ENCODE measurements at regions not wholly inside any gene's neighbourhood (a gene's known extent, or its start where the extent isn't known, plus 50 kb on each side); places are given as distances from the start of the nearest gene placed in this dataset.

DNA sequence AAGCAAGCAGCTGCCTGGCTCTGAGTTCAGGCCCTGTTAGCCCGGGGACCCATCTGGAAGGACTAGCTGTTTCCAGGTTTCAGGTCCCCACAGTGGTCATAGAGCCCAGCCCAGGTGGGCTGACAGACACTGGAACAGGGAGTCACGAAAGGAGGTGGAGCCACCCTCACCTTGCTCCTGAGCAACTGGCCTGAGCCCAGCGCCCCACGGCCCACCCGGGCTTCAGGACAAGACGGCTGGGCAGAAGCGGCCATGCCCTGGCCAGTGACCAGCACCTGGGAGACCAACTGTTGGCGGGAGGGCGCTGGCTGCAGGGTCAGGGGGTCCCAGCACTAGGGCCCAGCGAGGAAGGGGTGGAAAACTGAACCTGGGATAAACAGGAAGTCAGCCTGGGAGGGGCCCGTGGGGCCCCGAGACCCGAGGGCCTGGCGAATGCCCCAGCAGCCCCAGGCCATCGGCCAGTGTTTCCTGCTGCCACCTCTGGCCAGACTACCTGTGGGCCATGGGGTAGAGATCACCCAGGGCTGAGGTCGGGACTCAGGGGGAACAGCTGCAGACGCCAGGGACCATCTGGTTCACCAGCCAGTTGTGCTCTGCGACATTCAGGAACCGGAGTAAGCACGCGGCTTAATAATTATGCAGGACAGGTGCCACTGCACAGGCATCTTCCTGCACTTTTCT lies 282.1 kb upstream of the PPP2R2D start:
- H3K9ac ChIP-seq (ENCODE audit: control insufficient read depth, insufficient read depth, low read length), result no peak overlapping the region
- SMC1A ChIA-PET (ENCODE audit: uncharacterized antibody, unreplicated experiment), result no interaction called here
- intact Hi-C loops (cut with micrococcal nuclease; ENCODE audit: unreplicated experiment), result no loop called here
- in situ Hi-C loops (cut with MboI), result no loop called here
- H2AFZ ChIP-seq (ENCODE audit: control insufficient read depth, low read depth, low read length), result no peak overlapping the region
- DNase-seq (ENCODE audit: low read depth, low spot score) (no peak), ATAC-seq (no peak), FAIRE-seq (no peak)
- WGBS (ENCODE audit: insufficient coverage, insufficient replicate concordance, low lambda C conversion rate, missing lambda C conversion rate), result 56% methylated on average over 19 of the region's 21 CpGs
- RAD21 ChIA-PET (ENCODE audit: unreplicated experiment), result no interaction called here
- H3K4me3 ChIP-seq, result no peak overlapping the region
- H3K79me2 ChIP-seq (ENCODE audit: control insufficient read depth, insufficient read depth, low read length), result no peaks in the 10 kb centered on the region
- no peak overlapping the region for H3K27ac ChIP-seq (ENCODE audit: control insufficient read depth, insufficient read depth)
- H3K9me3 ChIP-seq (replicated peaks; ENCODE audit: control insufficient read depth, insufficient read depth, low read length), result no peaks in the 10 kb centered on the region; the same call in 2 of the 3 replicates
- H3K27me3 ChIP-seq (replicated peaks in 1 of 2; ENCODE audit: control insufficient read depth in 2 of 2, insufficient read depth in 2 of 2, low read length in 1 of 2), result no peaks in the 10 kb centered on the region
- CTCF ChIA-PET, result no interaction called here
- H3K4me2 ChIP-seq (ENCODE audit: control insufficient read depth, insufficient read depth), result no peak overlapping the region
- BruUV-seq (replicated peaks), result no TSS peak
- no peaks in the 10 kb centered on the region for H3K4me1 ChIP-seq (ENCODE audit: control insufficient read depth, insufficient read depth, low read length)
- H4K20me1 ChIP-seq (ENCODE audit: control insufficient read depth, insufficient read depth), result no peaks in the 10 kb centered on the region
- TF ChIP-seq, protein P1, sequence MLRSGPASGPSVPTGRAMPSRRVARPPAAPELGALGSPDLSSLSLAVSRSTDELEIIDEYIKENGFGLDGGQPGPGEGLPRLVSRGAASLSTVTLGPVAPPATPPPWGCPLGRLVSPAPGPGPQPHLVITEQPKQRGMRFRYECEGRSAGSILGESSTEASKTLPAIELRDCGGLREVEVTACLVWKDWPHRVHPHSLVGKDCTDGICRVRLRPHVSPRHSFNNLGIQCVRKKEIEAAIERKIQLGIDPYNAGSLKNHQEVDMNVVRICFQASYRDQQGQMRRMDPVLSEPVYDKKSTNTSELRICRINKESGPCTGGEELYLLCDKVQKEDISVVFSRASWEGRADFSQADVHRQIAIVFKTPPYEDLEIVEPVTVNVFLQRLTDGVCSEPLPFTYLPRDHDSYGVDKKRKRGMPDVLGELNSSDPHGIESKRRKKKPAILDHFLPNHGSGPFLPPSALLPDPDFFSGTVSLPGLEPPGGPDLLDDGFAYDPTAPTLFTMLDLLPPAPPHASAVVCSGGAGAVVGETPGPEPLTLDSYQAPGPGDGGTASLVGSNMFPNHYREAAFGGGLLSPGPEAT (IDR thresholded peaks at IDR 0.05; ENCODE audit: low read depth), result no peak
- TF ChIP-seq MEF2A (IDR thresholded peaks at IDR 0.05; ENCODE audit: insufficient read depth, low read depth, low read length) (no peak), SUPT20H (IDR thresholded peaks at IDR 0.05; ENCODE audit: borderline replicate concordance, control insufficient read depth, low read depth, low read length) (no peak), MYB (IDR thresholded peaks at IDR 0.05; ENCODE audit: borderline replicate concordance, low read depth, low read length) (no peak), CEBPB (IDR thresholded peaks at IDR 0.05; ENCODE audit: borderline replicate concordance in 1 of 2, low read depth in 2 of 2, low read length in 2 of 2) (no peak), ATF7 (IDR thresholded peaks at IDR 0.05; ENCODE audit: low read depth) (no peak), SRF (IDR thresholded peaks at IDR 0.05; ENCODE audit: low read depth in 2 of 2, low read length in 2 of 2) (no peak), RFX5 (IDR thresholded peaks at IDR 0.05; ENCODE audit: low read depth, low read length) (no peak), CHD2 (IDR thresholded peaks at IDR 0.05; ENCODE audit: borderline replicate concordance, low read depth, low read length) (no peak), PAX5 (IDR thresholded peaks at IDR 0.05; ENCODE audit: borderline replicate concordance, low read depth, low read length) (no peak), SP1 (IDR thresholded peaks at IDR 0.05; ENCODE audit: low read depth, low read length) (no peak)
- TF ChIP-seq, protein P2, sequence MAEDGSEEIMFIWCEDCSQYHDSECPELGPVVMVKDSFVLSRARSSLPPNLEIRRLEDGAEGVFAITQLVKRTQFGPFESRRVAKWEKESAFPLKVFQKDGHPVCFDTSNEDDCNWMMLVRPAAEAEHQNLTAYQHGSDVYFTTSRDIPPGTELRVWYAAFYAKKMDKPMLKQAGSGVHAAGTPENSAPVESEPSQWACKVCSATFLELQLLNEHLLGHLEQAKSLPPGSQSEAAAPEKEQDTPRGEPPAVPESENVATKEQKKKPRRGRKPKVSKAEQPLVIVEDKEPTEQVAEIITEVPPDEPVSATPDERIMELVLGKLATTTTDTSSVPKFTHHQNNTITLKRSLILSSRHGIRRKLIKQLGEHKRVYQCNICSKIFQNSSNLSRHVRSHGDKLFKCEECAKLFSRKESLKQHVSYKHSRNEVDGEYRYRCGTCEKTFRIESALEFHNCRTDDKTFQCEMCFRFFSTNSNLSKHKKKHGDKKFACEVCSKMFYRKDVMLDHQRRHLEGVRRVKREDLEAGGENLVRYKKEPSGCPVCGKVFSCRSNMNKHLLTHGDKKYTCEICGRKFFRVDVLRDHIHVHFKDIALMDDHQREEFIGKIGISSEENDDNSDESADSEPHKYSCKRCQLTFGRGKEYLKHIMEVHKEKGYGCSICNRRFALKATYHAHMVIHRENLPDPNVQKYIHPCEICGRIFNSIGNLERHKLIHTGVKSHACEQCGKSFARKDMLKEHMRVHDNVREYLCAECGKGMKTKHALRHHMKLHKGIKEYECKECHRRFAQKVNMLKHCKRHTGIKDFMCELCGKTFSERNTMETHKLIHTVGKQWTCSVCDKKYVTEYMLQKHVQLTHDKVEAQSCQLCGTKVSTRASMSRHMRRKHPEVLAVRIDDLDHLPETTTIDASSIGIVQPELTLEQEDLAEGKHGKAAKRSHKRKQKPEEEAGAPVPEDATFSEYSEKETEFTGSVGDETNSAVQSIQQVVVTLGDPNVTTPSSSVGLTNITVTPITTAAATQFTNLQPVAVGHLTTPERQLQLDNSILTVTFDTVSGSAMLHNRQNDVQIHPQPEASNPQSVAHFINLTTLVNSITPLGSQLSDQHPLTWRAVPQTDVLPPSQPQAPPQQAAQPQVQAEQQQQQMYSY (CRISPR knock-in tag; IDR thresholded peaks at IDR 0.05), result no peak
- TF ChIP-seq, protein P3, sequence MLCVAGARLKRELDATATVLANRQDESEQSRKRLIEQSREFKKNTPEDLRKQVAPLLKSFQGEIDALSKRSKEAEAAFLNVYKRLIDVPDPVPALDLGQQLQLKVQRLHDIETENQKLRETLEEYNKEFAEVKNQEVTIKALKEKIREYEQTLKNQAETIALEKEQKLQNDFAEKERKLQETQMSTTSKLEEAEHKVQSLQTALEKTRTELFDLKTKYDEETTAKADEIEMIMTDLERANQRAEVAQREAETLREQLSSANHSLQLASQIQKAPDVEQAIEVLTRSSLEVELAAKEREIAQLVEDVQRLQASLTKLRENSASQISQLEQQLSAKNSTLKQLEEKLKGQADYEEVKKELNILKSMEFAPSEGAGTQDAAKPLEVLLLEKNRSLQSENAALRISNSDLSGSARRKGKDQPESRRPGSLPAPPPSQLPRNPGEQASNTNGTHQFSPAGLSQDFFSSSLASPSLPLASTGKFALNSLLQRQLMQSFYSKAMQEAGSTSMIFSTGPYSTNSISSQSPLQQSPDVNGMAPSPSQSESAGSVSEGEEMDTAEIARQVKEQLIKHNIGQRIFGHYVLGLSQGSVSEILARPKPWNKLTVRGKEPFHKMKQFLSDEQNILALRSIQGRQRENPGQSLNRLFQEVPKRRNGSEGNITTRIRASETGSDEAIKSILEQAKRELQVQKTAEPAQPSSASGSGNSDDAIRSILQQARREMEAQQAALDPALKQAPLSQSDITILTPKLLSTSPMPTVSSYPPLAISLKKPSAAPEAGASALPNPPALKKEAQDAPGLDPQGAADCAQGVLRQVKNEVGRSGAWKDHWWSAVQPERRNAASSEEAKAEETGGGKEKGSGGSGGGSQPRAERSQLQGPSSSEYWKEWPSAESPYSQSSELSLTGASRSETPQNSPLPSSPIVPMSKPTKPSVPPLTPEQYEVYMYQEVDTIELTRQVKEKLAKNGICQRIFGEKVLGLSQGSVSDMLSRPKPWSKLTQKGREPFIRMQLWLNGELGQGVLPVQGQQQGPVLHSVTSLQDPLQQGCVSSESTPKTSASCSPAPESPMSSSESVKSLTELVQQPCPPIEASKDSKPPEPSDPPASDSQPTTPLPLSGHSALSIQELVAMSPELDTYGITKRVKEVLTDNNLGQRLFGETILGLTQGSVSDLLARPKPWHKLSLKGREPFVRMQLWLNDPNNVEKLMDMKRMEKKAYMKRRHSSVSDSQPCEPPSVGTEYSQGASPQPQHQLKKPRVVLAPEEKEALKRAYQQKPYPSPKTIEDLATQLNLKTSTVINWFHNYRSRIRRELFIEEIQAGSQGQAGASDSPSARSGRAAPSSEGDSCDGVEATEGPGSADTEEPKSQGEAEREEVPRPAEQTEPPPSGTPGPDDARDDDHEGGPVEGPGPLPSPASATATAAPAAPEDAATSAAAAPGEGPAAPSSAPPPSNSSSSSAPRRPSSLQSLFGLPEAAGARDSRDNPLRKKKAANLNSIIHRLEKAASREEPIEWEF (IDR thresholded peaks at IDR 0.05; ENCODE audit: insufficient replicate concordance, low read depth, low read length), result no peak
- no peaks in the 10 kb centered on the region for H3K36me3 ChIP-seq (ENCODE audit: control insufficient read depth in 2 of 2, insufficient read depth in 2 of 2, low read length in 1 of 2)
- POLR2A ChIA-PET, result no interaction called here
